ENCODE measurements at regions not wholly inside any gene's neighbourhood (a gene's known extent, or its start where the extent isn't known, plus 50 kb on each side); places are given as distances from the start of the nearest gene placed in this dataset.

GRCh38 chr3:104175696-104176095 is 1191.0 kb upstream of the ALCAM start:
- no peak for TF ChIP-seq CTCF (IDR thresholded peaks at IDR 0.05)
- H3K4me1 Mint-ChIP-seq (ENCODE audit: unreplicated experiment): peaks cover 6% of the 10 kb centered on the region
- no peaks in the 10 kb centered on the region for H3K36me3 Mint-ChIP-seq (ENCODE audit: unreplicated experiment)
- no peak overlapping the region for H3K4me3 Mint-ChIP-seq (ENCODE audit: unreplicated experiment)
- no peak for DNase-seq (ENCODE audit: extremely low spot score, unreplicated experiment)
- no peaks in the 10 kb centered on the region for H3K9me3 Mint-ChIP-seq (ENCODE audit: unreplicated experiment)
- H3K27me3 Mint-ChIP-seq (ENCODE audit: unreplicated experiment): no peaks in the 10 kb centered on the region
- no peak overlapping the region for H3K27ac Mint-ChIP-seq (ENCODE audit: unreplicated experiment)

GRCh38 chr3:104176706-104177105 is 1190.0 kb upstream of the ALCAM start:
- no peaks in the 10 kb centered on the region for H3K27me3 Mint-ChIP-seq (ENCODE audit: unreplicated experiment)
- H3K36me3 Mint-ChIP-seq (ENCODE audit: unreplicated experiment): no peaks in the 10 kb centered on the region
- no peak for DNase-seq (ENCODE audit: extremely low spot score, unreplicated experiment)
- H3K27ac Mint-ChIP-seq (ENCODE audit: unreplicated experiment): no peak overlapping the region
- peaks cover 10% of the 10 kb centered on the region for H3K4me1 Mint-ChIP-seq (ENCODE audit: unreplicated experiment)
- H3K9me3 Mint-ChIP-seq (ENCODE audit: unreplicated experiment): no peaks in the 10 kb centered on the region
- H3K4me3 Mint-ChIP-seq (ENCODE audit: unreplicated experiment): no peak overlapping the region
- TF ChIP-seq CTCF (IDR thresholded peaks at IDR 0.05): no peak

DNA sequence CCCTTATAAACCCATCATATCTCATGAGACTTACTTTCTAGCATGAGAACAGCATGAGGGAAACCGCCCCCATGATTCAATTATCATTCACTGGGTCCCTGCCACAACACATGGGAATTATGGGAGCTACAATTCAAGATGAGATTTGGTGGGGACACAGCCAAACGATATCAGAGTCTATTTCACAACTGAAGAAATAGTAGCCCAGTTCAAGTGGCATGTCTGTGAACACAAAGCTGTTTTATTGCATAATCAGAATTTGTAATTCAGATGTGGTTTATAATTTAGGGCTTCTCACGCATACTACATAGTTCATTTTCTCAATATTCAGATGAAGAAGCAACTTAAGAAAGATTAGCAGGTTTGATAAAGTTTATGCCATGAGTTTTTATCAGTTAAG is 1188.0 kb upstream of the ALCAM start:
- no peak overlapping the region for H3K4me3 Mint-ChIP-seq (ENCODE audit: unreplicated experiment)
- no peaks in the 10 kb centered on the region for H3K27me3 Mint-ChIP-seq (ENCODE audit: unreplicated experiment)
- H3K9me3 Mint-ChIP-seq (ENCODE audit: unreplicated experiment): no peaks in the 10 kb centered on the region
- DNase-seq (ENCODE audit: extremely low spot score, unreplicated experiment): no peak
- H3K4me1 Mint-ChIP-seq (ENCODE audit: unreplicated experiment): peaks cover 23% of the 10 kb centered on the region
- no peaks in the 10 kb centered on the region for H3K36me3 Mint-ChIP-seq (ENCODE audit: unreplicated experiment)
- no peak for TF ChIP-seq CTCF (IDR thresholded peaks at IDR 0.05)
- H3K27ac Mint-ChIP-seq (ENCODE audit: unreplicated experiment): no peak overlapping the region

- H3K36me3 Mint-ChIP-seq (ENCODE audit: unreplicated experiment): no peaks in the 10 kb centered on the region
- no peak overlapping the region for H3K27ac Mint-ChIP-seq (ENCODE audit: unreplicated experiment)
- no peaks in the 10 kb centered on the region for H3K27me3 Mint-ChIP-seq (ENCODE audit: unreplicated experiment)
- DNase-seq (ENCODE audit: extremely low spot score, unreplicated experiment): no peak
- H3K4me3 Mint-ChIP-seq (ENCODE audit: unreplicated experiment): no peak overlapping the region
- TF ChIP-seq CTCF (IDR thresholded peaks at IDR 0.05): no peak
- no peaks in the 10 kb centered on the region for H3K9me3 Mint-ChIP-seq (ENCODE audit: unreplicated experiment)
- peaks cover 29% of the 10 kb centered on the region for H3K4me1 Mint-ChIP-seq (ENCODE audit: unreplicated experiment)
Observed at GRCh38 chr3:104180906-104181305, 1185.8 kb upstream of the ALCAM start.

- Mint-ChIP-seq H3K4me3 (ENCODE audit: unreplicated experiment) (no peak overlapping the region), H3K27ac (ENCODE audit: unreplicated experiment) (no peak overlapping the region), H3K4me1 (ENCODE audit: unreplicated experiment) (no peaks in the 10 kb centered on the region), H3K9me3 (ENCODE audit: unreplicated experiment) (no peaks in the 10 kb centered on the region), H3K36me3 (ENCODE audit: unreplicated experiment) (no peaks in the 10 kb centered on the region), H3K27me3 (ENCODE audit: unreplicated experiment) (no peaks in the 10 kb centered on the region)
- TF ChIP-seq CTCF (IDR thresholded peaks at IDR 0.05): no peak
- no peak for DNase-seq (ENCODE audit: extremely low spot score, unreplicated experiment)
Observed at GRCh38 chr3:104190681-104191080, 1176.0 kb upstream of the ALCAM start.
